Sciatic nerve (tissue), 2 donors: ENCODE measurements at regions not wholly inside any gene's neighbourhood (a gene's known extent, or its start where the extent isn't known, plus 50 kb on each side); places are given as distances from the start of the nearest gene placed in this dataset.
"Not testable (repeated sequence)": the region's sequence is repeated elsewhere in the genome, so short reads cannot be mapped to it uniquely, and the experiment has no call there.

Experiments
- ATAC-seq: fragments of 200-7000 bp; cut with Tn5 transposase; one replicate; pipeline ENCODE4 v1.9.1; 2020; ENCODE audit warnings: mild to moderate bottlenecking, moderate library complexity
- DNase-seq: peaks from one replicate; pipeline ENCODE4 v3.0.0-alpha.2; 2020; ENCODE audit warnings: low spot score
- intact Hi-C: fragments of 100-400 bp; cut with DNase I; formaldehyde crosslinking; loops from one replicate; pipeline ENCODE4 v1.14.2; 2022
- donor health status: DM: no; HTN: no; CAD: no.
- donor health status: DM: no; HTN: no; CAD: no.

- ATAC-seq: no peak
- intact Hi-C loops: no loop called here
- no peak for DNase-seq
Observed at GRCh38 chr3:20798666-20799065, 612.7 kb upstream of the SGO1 start.

- DNase-seq (no peak), ATAC-seq (no peak)
- intact Hi-C loops: no loop called here
Observed at GRCh38 chr3:20787005-20787404, 601.0 kb upstream of the SGO1 start.

DNA sequence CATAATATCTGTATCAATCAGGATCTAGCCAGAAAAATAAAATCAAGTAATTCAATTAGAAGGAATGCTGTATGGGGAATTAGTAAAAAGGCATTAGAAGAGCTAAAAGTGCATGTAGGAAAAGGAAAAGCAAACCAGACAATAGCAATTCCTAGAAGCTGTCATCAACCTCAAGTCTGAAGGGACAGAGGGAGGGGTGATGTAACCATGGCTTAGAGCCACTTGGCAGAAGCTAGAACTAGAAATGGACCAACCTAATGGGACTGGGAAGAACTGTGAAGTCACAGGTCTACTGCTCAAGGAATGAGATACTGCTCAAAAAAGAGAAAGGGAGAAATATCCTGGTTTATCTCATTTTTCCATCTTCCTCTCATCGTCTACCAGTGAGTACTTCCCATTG, 590.7 kb upstream of the SGO1 start:
- DNase-seq: no peak
- intact Hi-C loops: no loop called here
- no peak for ATAC-seq

- DNase-seq (no peak), ATAC-seq (no peak)
- intact Hi-C loops: no loop called here
Observed at GRCh38 chr3:20776286-20776685, 590.3 kb upstream of the SGO1 start.

GRCh38 chr3:20773320-20773984, 587.4 kb upstream of the SGO1 start:
- no peak for DNase-seq
- intact Hi-C loops: no loop called here

GRCh38 chr3:20772869-20773268, 586.9 kb upstream of the SGO1 start:
- intact Hi-C loops: no loop called here
- no peak for ATAC-seq
- no peak for DNase-seq

More at GRCh38 chr3:20773320-20773984, 587.4 kb upstream of the SGO1 start:
- no peak for ATAC-seq

- DNase-seq (no peak), ATAC-seq (no peak)
- intact Hi-C loops: no loop called here
Observed at GRCh38 chr3:20769430-20769829, 583.4 kb upstream of the SGO1 start.

- intact Hi-C loops: no loop called here
- ATAC-seq (no peak), DNase-seq (no peak)
Observed at GRCh38 chr3:20760981-20761380, 575.0 kb upstream of the SGO1 start.

DNA sequence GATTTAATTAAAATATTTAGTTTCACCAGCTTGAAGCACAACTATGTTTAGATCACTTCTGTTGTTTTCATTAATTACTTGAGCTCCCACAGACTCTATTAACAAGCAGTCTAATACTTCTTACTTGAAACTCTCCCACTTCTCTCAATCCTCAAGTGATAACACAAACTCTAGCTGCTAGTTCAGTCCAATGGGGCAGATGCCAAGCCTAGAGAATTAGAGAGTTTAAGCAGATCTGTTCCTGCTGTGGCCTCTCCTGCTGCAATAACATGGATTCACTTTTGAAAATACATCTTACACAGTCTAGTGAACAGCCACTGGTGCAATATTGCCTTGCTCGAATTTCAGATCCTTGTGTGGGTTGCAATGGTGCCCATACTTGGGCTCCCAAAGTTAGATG, 566.4 kb upstream of the SGO1 start:
- ATAC-seq (no peak), DNase-seq (no peak)
- intact Hi-C loops: no loop called here

DNA sequence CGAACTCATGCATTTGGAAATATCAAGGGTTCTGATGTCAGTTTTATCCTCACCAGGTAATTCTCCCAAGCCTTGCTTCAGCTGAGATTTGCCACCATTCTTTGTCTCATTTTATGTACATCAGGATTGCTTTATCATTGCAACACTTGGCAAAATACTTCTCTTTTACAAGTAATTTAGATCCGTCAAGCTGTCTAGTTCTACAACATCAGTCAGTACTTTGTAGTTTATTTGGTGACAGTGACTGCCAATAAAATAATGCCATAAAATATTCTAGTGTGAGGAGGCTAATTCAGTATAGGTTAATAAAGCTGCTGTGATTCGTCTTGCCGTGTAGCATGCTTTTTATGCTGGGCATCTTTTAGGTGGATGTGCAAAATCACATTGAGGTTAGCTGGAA, 565.3 kb upstream of the SGO1 start:
- DNase-seq (no peak), ATAC-seq (no peak)
- intact Hi-C loops: no loop called here

DNA sequence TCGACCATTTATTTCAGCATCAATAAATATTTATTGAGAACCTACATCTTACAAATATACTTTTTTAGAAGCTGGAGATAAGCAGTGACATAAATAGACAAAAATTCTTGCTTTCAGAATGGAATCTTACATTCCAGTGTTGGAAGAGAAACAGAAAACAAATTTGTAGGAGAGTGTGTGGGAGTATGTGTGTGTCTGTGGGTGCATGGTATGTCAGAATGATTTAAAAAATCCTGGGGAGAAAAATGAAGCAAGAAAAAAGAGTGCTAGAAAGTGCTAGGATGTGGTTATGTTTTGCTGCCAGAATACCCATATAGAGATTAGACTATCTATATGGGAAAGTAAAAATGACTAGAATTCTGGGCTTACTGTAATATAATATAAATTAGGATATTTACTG, 561.7 kb upstream of the SGO1 start:
- no peak for DNase-seq
- intact Hi-C loops: no loop called here
- no peak for ATAC-seq

GRCh38 chr3:20743553-20744321, 557.7 kb upstream of the SGO1 start:
- intact Hi-C loops: no loop called here
- ATAC-seq (no peak), DNase-seq (no peak)

- intact Hi-C loops: no loop called here
- ATAC-seq (no peak), DNase-seq (no peak)
Observed at GRCh38 chr3:20742903-20743552, 557.0 kb upstream of the SGO1 start.

DNA sequence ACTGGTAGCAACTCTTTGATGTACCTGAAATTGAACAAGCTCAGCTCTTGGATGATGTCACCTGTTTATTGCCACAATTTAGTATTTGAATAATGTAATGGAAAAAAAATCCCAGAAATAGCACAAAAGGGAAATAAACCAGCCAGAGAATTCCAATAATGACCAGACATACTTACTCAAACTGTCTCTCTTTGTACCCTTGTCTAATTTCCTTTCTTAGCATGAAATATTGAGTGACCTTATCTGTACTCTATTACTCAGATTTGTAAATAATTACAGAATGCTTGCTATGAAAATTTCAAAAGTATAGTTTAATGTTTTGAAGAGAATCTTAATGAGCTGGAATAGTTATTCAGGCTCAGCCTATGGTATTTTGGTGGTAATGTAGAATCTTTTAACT, 555.4 kb upstream of the SGO1 start:
- ATAC-seq: no peak
- intact Hi-C loops: no loop called here
- no peak for DNase-seq

DNA sequence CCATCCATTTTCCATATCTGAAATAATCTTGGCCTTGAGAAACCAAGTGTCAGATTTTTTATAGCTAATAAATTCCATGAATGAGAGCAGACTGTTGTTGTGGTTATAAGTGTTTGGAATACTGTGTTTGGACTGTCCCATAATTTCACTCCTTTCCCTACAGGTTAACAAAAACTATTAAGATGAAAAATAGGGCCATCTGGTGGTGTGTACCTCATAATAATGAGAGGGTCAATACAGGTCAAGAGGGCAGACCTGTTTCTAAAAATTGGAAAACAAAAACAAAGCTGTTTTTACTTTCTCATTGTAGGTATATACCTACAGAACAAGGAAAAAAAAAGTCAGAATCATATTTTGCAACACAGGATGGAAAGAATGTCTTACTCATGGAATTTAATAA, 553.8 kb upstream of the SGO1 start:
- DNase-seq (no peak), ATAC-seq (no peak)
- intact Hi-C loops: loop anchor here (10.0 kb wide), 1 partner anchor 615 kb away; no protein-coding TSS in a partner anchor

DNA sequence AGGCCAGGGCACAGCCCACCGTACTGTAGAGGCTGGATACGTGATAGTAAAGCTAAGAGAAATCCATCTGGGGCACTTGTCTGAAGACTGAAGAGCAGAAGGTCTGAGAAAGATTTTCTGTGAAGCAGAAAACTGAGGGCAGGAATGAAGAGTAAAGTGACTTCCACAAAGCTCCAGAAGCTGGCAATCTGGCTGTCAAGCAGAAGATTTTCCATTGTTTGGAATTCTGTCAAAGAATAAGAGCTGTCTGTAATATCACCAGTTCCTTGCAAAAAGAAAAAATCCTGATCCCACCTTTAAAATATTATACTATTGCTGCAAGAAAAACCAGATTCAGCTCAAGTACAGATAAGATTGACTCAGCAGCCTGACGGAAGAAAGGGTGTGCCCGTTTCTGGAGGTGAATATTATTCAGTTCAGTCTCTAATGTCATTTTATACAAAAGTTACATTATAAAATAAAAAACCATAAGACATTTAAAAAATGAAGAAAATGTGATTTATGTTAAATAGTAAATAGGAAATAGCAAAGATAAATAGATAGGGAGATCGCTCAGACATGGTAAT, 550.4 kb upstream of the SGO1 start:
- ATAC-seq (no peak), DNase-seq (no peak)
- intact Hi-C loops: loop anchor here (10.0 kb wide), 1 partner anchor 618 kb away; no protein-coding TSS in a partner anchor

GRCh38 chr3:20729185-20729584, 543.2 kb upstream of the SGO1 start:
- DNase-seq (no peak), ATAC-seq (no peak)
- intact Hi-C loops: no loop called here

DNA sequence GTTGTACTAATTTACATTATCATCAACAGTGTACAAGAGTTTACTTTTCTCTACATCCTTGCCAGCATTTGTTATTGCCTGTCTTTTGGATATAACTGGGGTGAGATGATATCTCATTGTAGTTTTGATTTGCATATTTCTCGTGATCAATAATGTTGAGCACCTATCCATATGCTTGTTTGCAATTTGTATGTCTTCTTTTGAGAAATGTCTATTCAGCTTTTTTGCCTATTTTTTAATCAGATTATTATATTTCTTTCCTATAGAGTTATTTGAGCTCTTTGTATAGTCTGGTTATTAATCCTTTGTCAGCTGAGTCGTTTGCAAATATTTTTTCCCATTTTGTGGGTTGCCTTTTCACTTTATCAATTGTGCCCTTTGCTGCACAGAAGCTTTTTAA, 540.8 kb upstream of the SGO1 start:
- DNase-seq: no peak
- no peak for ATAC-seq

DNA sequence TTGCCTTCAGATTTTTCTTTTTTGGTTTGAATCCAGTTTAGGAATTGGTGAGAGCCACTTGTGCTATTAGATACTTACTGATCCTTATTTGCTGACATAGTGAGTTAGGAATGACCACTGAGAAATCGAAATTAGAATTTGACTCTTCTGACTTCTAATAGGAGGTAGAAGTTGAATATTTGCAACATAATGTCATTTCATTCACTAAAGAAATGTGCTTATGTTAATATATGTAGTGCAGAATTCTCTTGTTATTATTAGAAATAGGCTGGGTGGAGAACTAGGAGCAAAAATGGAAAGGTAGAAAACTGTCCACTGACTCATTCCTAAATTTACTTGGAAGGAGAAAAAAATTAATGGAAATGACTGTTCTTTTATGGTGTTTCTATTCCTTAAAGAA, 538.2 kb upstream of the SGO1 start:
- intact Hi-C loops: no loop called here
- no peak for DNase-seq

More for the DNA sequence above, 540.8 kb upstream of the SGO1 start:
- intact Hi-C loops: no loop called here

DNA sequence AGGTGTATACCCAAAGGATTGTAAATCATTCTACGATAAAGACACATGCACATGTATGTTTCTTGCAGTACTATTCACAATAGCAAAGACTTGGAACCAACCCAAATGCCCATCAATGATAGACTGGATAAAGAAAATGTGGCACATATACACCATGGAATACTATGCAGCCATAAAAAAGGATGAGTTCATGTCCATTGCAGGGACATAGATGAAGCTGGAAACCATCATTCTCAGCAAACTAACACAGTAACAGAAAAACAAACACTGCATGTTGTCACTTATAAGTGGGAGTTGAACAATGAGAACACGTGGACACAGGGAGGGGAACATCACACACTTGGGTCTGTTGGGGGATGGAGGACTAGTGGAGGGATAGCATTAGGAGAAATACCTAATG, 530.4 kb upstream of the SGO1 start:
- ATAC-seq, intact Hi-C loops, DNase-seq: not testable (repeated sequence)

More for the DNA sequence above, 538.2 kb upstream of the SGO1 start:
- no peak for ATAC-seq
